Nucleus accumbens (tissue), 56 donors: ENCODE measurements at regions not wholly inside any gene's neighbourhood (a gene's known extent, or its start where the extent isn't known, plus 50 kb on each side); places are given as distances from the start of the nearest gene placed in this dataset.

Experiments
- DNase-seq, 56 donors: peaks; one replicate each; lab custom pipeline; 2025; lab: John Stamatoyannopoulos, UW

- DNase-seq, result no peak
Observed at GRCh38 chr15:85305050-85305449, 75.4 kb upstream of the AKAP13 start.

- no peak for DNase-seq
Observed at GRCh38 chr15:85306946-85307686, 73.3 kb upstream of the AKAP13 start.

- DNase-seq, result no peak
Observed at GRCh38 chr15:85307687-85308045, 72.7 kb upstream of the AKAP13 start.

GRCh38 chr15:85311647-85312046 is 68.8 kb upstream of the AKAP13 start:
- no peak for DNase-seq

GRCh38 chr15:85312486-85312885 is 67.9 kb upstream of the AKAP13 start:
- no peak for DNase-seq

- no peak for DNase-seq
Observed at GRCh38 chr15:85312929-85313331, 67.5 kb upstream of the AKAP13 start.

- no peak for DNase-seq
Observed at GRCh38 chr15:85313339-85313738, 67.1 kb upstream of the AKAP13 start.

- DNase-seq, result no peak
Observed at GRCh38 chr15:85314146-85314545, 66.3 kb upstream of the AKAP13 start.

- DNase-seq, result no peak
Observed at GRCh38 chr15:85314633-85315032, 65.8 kb upstream of the AKAP13 start.

- DNase-seq, result no peak
Observed at GRCh38 chr15:85316244-85316934, 64.0 kb upstream of the AKAP13 start.

- DNase-seq, result no peak
Observed at GRCh38 chr15:85318048-85318731, 62.2 kb upstream of the AKAP13 start.

- DNase-seq, result no peak
Observed at GRCh38 chr15:85318732-85319076, 61.7 kb upstream of the AKAP13 start.

GRCh38 chr15:85324202-85324601 is 56.2 kb upstream of the AKAP13 start:
- DNase-seq, result no peak

- no peak for DNase-seq
Observed at GRCh38 chr15:85325834-85326233, 54.6 kb upstream of the AKAP13 start.

- DNase-seq, result no peak
Observed at GRCh38 chr15:85326291-85326690, 54.1 kb upstream of the AKAP13 start.

GRCh38 chr15:85327820-85328219 is 52.6 kb upstream of the AKAP13 start:
- DNase-seq, result no peak

- peak in 7 of 56 donors; percentile 2 to 17 (median 6) for DNase-seq
Observed at GRCh38 chr15:85329561-85330422, 50.6 kb upstream of the AKAP13 start.
